WTC11 (cell line): ENCODE measurements at regions not wholly inside any gene's neighbourhood (a gene's known extent, or its start where the extent isn't known, plus 50 kb on each side); places are given as distances from the start of the nearest gene placed in this dataset.
A peak's percentile ranks its signal among the peaks of the same experiment; 100 is the strongest.

Source experiments
- ATAC-seq: fragments of 200-7000 bp; cut with Tn5 transposase; 2 replicates; pipeline ENCODE4 v1.10.0; 2021; ENCODE audit warnings: mild to moderate bottlenecking, moderate library complexity
- CTCF ChIA-PET: fragments of 300-600 bp; sonication (Branson Sonifier 250); formaldehyde crosslinking; loops from one replicate; lab custom pipeline; 2021; ENCODE audit warnings: antibody characterized with exemption; lab: Charles Lee
- POLR2A ChIA-PET: fragments of 350-600 bp; sonication (Branson Sonifier 250); formaldehyde crosslinking; loops from one replicate; lab custom pipeline; 2021; ENCODE audit warnings: antibody characterized with exemption; lab: Charles Lee
- DNase-seq: peaks from one replicate; pipeline ENCODE4 v3.0.0; 2021; ENCODE audit warnings: low spot score
- H3K27ac Mint-ChIP-seq: 2 replicates; pipeline ENCODE4 v1.8.0; 2021; ENCODE audit warnings: mixed read lengths
- H3K27me3 Mint-ChIP-seq: 2 replicates; pipeline ENCODE4 v1.8.0; 2021; ENCODE audit warnings: low read depth, mild to moderate bottlenecking, moderate library complexity, mixed read lengths
- H3K36me3 Mint-ChIP-seq: 2 replicates; pipeline ENCODE4 v1.8.0; 2021; ENCODE audit warnings: mixed read lengths
- H3K4me1 Mint-ChIP-seq: 2 replicates; pipeline ENCODE4 v1.8.0; 2022; ENCODE audit warnings: mixed read lengths
- H3K4me3 Mint-ChIP-seq: 2 replicates; pipeline ENCODE4 v1.8.0; 2021; ENCODE audit warnings: mild to moderate bottlenecking, moderate library complexity, mixed read lengths
- H3K9me3 Mint-ChIP-seq: 2 replicates; pipeline ENCODE4 v1.8.0; 2021; ENCODE audit warnings: mixed read lengths
- CREB1 ChIP-seq: sonication (generic); formaldehyde crosslinking; IDR thresholded peaks from 2 replicates; pipeline ENCODE4 v1.8.0; 2023; ENCODE audit warnings: mild to moderate bottlenecking, missing genetic modification reagents
- CTCF ChIP-seq: fragments of 200-600 bp; IDR thresholded peaks from 2 replicates; pipeline ENCODE4 v1.8.0; 2022; ENCODE audit warnings: antibody characterized with exemption
- E2F4 ChIP-seq: sonication (generic); formaldehyde crosslinking; IDR thresholded peaks from 2 replicates; pipeline ENCODE4 v1.8.1; 2022; ENCODE audit warnings: low read depth, mild to moderate bottlenecking, moderate library complexity, missing genetic modification reagents, borderline replicate concordance
- E2F5 ChIP-seq: sonication (generic); formaldehyde crosslinking; IDR thresholded peaks from 2 replicates; pipeline ENCODE4 v1.8.1; 2022; ENCODE audit warnings: mild to moderate bottlenecking, moderate library complexity, missing genetic modification reagents
- EMX1 ChIP-seq: fragments of 250-450 bp; sonication (Bioruptor Pico); IDR thresholded peaks from 2 replicates; pipeline ENCODE4 v1.8.0; 2021; ENCODE audit warnings: mild to moderate bottlenecking
- IRF1 ChIP-seq: sonication (generic); formaldehyde crosslinking; IDR thresholded peaks from 2 replicates; pipeline ENCODE4 v1.8.0; 2023; ENCODE audit warnings: missing genetic modification reagents
- JUN ChIP-seq: sonication (generic); formaldehyde crosslinking; IDR thresholded peaks from 2 replicates; pipeline ENCODE4 v1.8.0; 2023; ENCODE audit warnings: mild to moderate bottlenecking, missing genetic modification reagents
- NR1H2 ChIP-seq: sonication (generic); formaldehyde crosslinking; IDR thresholded peaks from 2 replicates; pipeline ENCODE4 v1.9.0; 2021; ENCODE audit warnings: mild to moderate bottlenecking, moderate library complexity, missing genetic modification reagents
- SMAD4 ChIP-seq: sonication (generic); formaldehyde crosslinking; IDR thresholded peaks from 2 replicates; pipeline ENCODE4 v1.8.0; 2022; ENCODE audit warnings: mild to moderate bottlenecking, missing genetic modification reagents
- SOX15 ChIP-seq: fragments of 250-450 bp; sonication (Bioruptor Pico); IDR thresholded peaks from 2 replicates; pipeline ENCODE4 v1.9.0; 2021; ENCODE audit warnings: mild to moderate bottlenecking
- TCF7 ChIP-seq: sonication (generic); formaldehyde crosslinking; IDR thresholded peaks from 2 replicates; pipeline ENCODE4 v1.8.0; 2022; ENCODE audit warnings: mild to moderate bottlenecking, low read depth, missing genetic modification reagents, moderate library complexity
- USF1 ChIP-seq: sonication (generic); formaldehyde crosslinking; IDR thresholded peaks from 2 replicates; pipeline ENCODE4 v1.8.0; 2022; ENCODE audit warnings: mild to moderate bottlenecking, missing genetic modification reagents
- USF2 ChIP-seq: sonication (generic); formaldehyde crosslinking; IDR thresholded peaks from 2 replicates; pipeline ENCODE4 v1.8.1; 2023; ENCODE audit warnings: mild to moderate bottlenecking, missing genetic modification reagents, moderate library complexity
- ZBTB21 ChIP-seq: sonication (generic); formaldehyde crosslinking; IDR thresholded peaks from 2 replicates; pipeline ENCODE4 v1.8.1; 2023; ENCODE audit warnings: mild to moderate bottlenecking, missing genetic modification reagents, borderline replicate concordance
- ZNF121 ChIP-seq: sonication (generic); formaldehyde crosslinking; IDR thresholded peaks from 2 replicates; pipeline ENCODE4 v1.8.0; 2023; ENCODE audit warnings: missing genetic modification reagents
- ZNF138 ChIP-seq: sonication (generic); formaldehyde crosslinking; conservative IDR thresholded peaks from 2 replicates; pipeline ENCODE4 v1.8.1; 2022; ENCODE audit warnings: mild to moderate bottlenecking, moderate library complexity, missing genetic modification reagents
- ZNF263 ChIP-seq: sonication (generic); formaldehyde crosslinking; IDR thresholded peaks from 2 replicates; pipeline ENCODE4 v1.8.1; 2022; ENCODE audit warnings: low read depth, mild to moderate bottlenecking, moderate library complexity, missing genetic modification reagents
- ZNF281 ChIP-seq: sonication (generic); formaldehyde crosslinking; IDR thresholded peaks from 2 replicates; pipeline ENCODE4 v1.8.0; 2023; ENCODE audit warnings: mild to moderate bottlenecking, missing genetic modification reagents
- ZNF317 ChIP-seq: sonication (generic); formaldehyde crosslinking; IDR thresholded peaks from 2 replicates; pipeline ENCODE4 v1.8.1; 2023; ENCODE audit warnings: low read depth, mild to moderate bottlenecking, moderate library complexity, missing genetic modification reagents, borderline replicate concordance

GRCh38 chr16:49010396-49010795 is 271.2 kb downstream of the CBLN1 start:
- ChIA-PET POLR2A (no interaction called here), CTCF (interaction anchor here (0.9 kb wide), 1 partner anchor 339 kb away, joined by 3 read pairs; no protein-coding TSS in a partner anchor)
- H3K36me3 Mint-ChIP-seq, result no peaks in the 10 kb centered on the region
- H3K27ac Mint-ChIP-seq, result no peak overlapping the region
- peaks cover 13% of the 10 kb centered on the region for H3K9me3 Mint-ChIP-seq
- H3K27me3 Mint-ChIP-seq, result peaks cover 7% of the 10 kb centered on the region
- peaks cover 22% of the 10 kb centered on the region for H3K4me1 Mint-ChIP-seq
- no peak overlapping the region for H3K4me3 Mint-ChIP-seq
- DNase-seq (no peak), ATAC-seq (no peak)
- TF ChIP-seq USF1 (CRISPR knock-in tag) (no peak), IRF1 (CRISPR knock-in tag) (no peak), ZNF317 (CRISPR knock-in tag) (no peak), TCF7 (no peak), SOX15 (no peak), ZBTB21 (CRISPR knock-in tag) (no peak), ZNF121 (CRISPR knock-in tag) (no peak), E2F4 (CRISPR knock-in tag) (no peak), ZNF281 (CRISPR knock-in tag) (no peak), NR1H2 (CRISPR knock-in tag) (no peak), JUN (CRISPR knock-in tag) (no peak), USF2 (CRISPR knock-in tag) (no peak), EMX1 (no peak), E2F5 (CRISPR knock-in tag) (no peak), CTCF (no peak), SMAD4 (CRISPR knock-in tag) (no peak), CREB1 (CRISPR knock-in tag) (no peak)

- H3K4me1 Mint-ChIP-seq, result peaks cover 22% of the 10 kb centered on the region
- H3K9me3 Mint-ChIP-seq, result peaks cover 13% of the 10 kb centered on the region
- CTCF ChIA-PET, result no interaction called here
- no peak overlapping the region for H3K27ac Mint-ChIP-seq
- DNase-seq (no peak), ATAC-seq (no peak)
- peaks cover 7% of the 10 kb centered on the region for H3K27me3 Mint-ChIP-seq
- TF ChIP-seq USF2 (CRISPR knock-in tag), result peak; percentile 78
- TF ChIP-seq ZNF138, result no peak
- peak; percentile 69 for TF ChIP-seq USF1 (CRISPR knock-in tag)
- no peak for TF ChIP-seq ZNF263 (CRISPR knock-in tag)
- POLR2A ChIA-PET, result no interaction called here
- no peak overlapping the region for H3K4me3 Mint-ChIP-seq
- no peaks in the 10 kb centered on the region for H3K36me3 Mint-ChIP-seq
Measured at GRCh38 chr16:49009204-49009603, 272.4 kb downstream of the CBLN1 start.
